ENCODE measurements at regions not wholly inside any gene's neighbourhood (a gene's known extent, or its start where the extent isn't known, plus 50 kb on each side); places are given as distances from the start of the nearest gene placed in this dataset.

- TF ChIP-seq CTCF (IDR thresholded peaks at IDR 0.05) (no peak), POLR2AphosphoS5 (IDR thresholded peaks at IDR 0.05) (no peak), POLR2A (IDR thresholded peaks at IDR 0.05; ENCODE audit: low read depth) (no peak), EP300 (IDR thresholded peaks at IDR 0.05) (no peak)
These were observed 470.1 kb downstream of the NSUN3 start for GRCh38 chr3:94532951-94533350.
